NCI-H2107 treated with DMSO at 0.1 percent for 48 hours (cell line): ENCODE measurements at regions not wholly inside any gene's neighbourhood (a gene's known extent, or its start where the extent isn't known, plus 50 kb on each side); places are given as distances from the start of the nearest gene placed in this dataset.
"Not testable (repeated sequence)": the region's sequence is repeated elsewhere in the genome, so short reads cannot be mapped to it uniquely, and the experiment has no call there.

Experiments used
- DNase-seq: peaks from one replicate; lab custom pipeline; 2025; ENCODE audit not compliant: unreplicated experiment; lab: John Stamatoyannopoulos, UW

- DNase-seq = no peak
Observed at GRCh38 chr3:147333098-147333497, 73.2 kb downstream of the ZIC4 start.

GRCh38 chr3:147328711-147329110, 77.6 kb downstream of the ZIC4 start:
- DNase-seq = no peak

- no peak for DNase-seq
Observed at GRCh38 chr3:147324356-147324755, 82.0 kb downstream of the ZIC4 start.

- DNase-seq = no peak
Observed at GRCh38 chr3:147318900-147319299, 87.4 kb downstream of the ZIC4 start.

- DNase-seq = not testable (repeated sequence)
Observed at GRCh38 chr3:147317080-147317479, 89.3 kb downstream of the ZIC4 start.

- DNase-seq = no peak
Observed at GRCh38 chr3:147313513-147313912, 92.8 kb downstream of the ZIC4 start.

GRCh38 chr3:147312786-147313280, 93.5 kb downstream of the ZIC4 start:
- no peak for DNase-seq

- peak; percentile 22 for DNase-seq
Observed at GRCh38 chr3:147311716-147312115, 94.6 kb downstream of the ZIC4 start.

- no peak for DNase-seq
Observed at GRCh38 chr3:147305533-147306250, 100.7 kb downstream of the ZIC4 start.

- DNase-seq = no peak
Observed at GRCh38 chr3:147304756-147305155, 101.6 kb downstream of the ZIC4 start.

- no peak for DNase-seq
Observed at GRCh38 chr3:147301781-147302180, 104.6 kb downstream of the ZIC4 start.

- no peak for DNase-seq
Observed at GRCh38 chr3:147299656-147300055, 106.7 kb downstream of the ZIC4 start.

- DNase-seq = peak; percentile 56
Observed at GRCh38 chr3:147298511-147298982, 107.8 kb downstream of the ZIC4 start.

- no peak for DNase-seq
Observed at GRCh38 chr3:147297761-147298350, 108.5 kb downstream of the ZIC4 start.

- DNase-seq = not testable (repeated sequence)
Observed at GRCh38 chr3:147287370-147287769, 119.0 kb downstream of the ZIC4 start.

- no peak for DNase-seq
Observed at GRCh38 chr3:147269907-147270306, 136.4 kb downstream of the ZIC4 start.

- DNase-seq = no peak
Observed at GRCh38 chr3:147267434-147267833, 138.9 kb downstream of the ZIC4 start.

- no peak for DNase-seq
Observed at GRCh38 chr3:147257944-147258343, 148.4 kb downstream of the ZIC4 start.

- no peak for DNase-seq
Observed at GRCh38 chr3:147256739-147257138, 149.6 kb downstream of the ZIC4 start.

- no peak for DNase-seq
Observed at GRCh38 chr3:147246906-147247305, 159.4 kb downstream of the ZIC4 start.

GRCh38 chr3:147245638-147246037, 160.7 kb downstream of the ZIC4 start:
- DNase-seq = not testable (repeated sequence)

GRCh38 chr3:147245022-147245421, 161.3 kb downstream of the ZIC4 start:
- not testable (repeated sequence) for DNase-seq
